Neural cell (in vitro differentiated cells): ENCODE measurements at regions not wholly inside any gene's neighbourhood (a gene's known extent, or its start where the extent isn't known, plus 50 kb on each side); places are given as distances from the start of the nearest gene placed in this dataset.

Source experiments
- H2AFZ ChIP-seq: fragments of 200-600, 300-800 bp; sonication (generic), shearing (Covaris generic); 2 replicates; pipeline ENCODE4 v1.6.0; 2014; ENCODE audit warnings: low read depth, mild to moderate bottlenecking, antibody characterized with exemption, low read length, moderate library complexity
- H3F3A ChIP-seq: fragments of 200-600 bp; shearing (Covaris generic); 2 replicates; pipeline ENCODE4 v1.6.1; 2016; ENCODE audit warnings: mild to moderate bottlenecking, moderate library complexity, mixed read lengths, antibody characterized with exemption, low read length; ENCODE audit not compliant: insufficient read depth, poor library complexity, severe bottlenecking
- H3K27ac ChIP-seq: fragments of 200-600, 300-800 bp; sonication (generic), shearing (Covaris generic); 2 replicates; pipeline ENCODE4 v1.5.1; 2014; ENCODE audit warnings: mild to moderate bottlenecking, low read length, moderate library complexity
- H3K27me3 ChIP-seq: fragments of 300-800, 200-600 bp; sonication (generic), shearing (Covaris generic); 2 replicates; pipeline ENCODE4 v1.6.0; 2014; ENCODE audit warnings: mild to moderate bottlenecking, low read depth, low read length, moderate library complexity; ENCODE audit not compliant: insufficient read depth
- H3K36me3 ChIP-seq: fragments of 300-800, 200-600 bp; sonication (generic), shearing (Covaris generic); 2 replicates; pipeline ENCODE4 v1.5.1; 2014; ENCODE audit warnings: mild to moderate bottlenecking, antibody characterized with exemption, low read length, moderate library complexity; ENCODE audit not compliant: insufficient read depth
- H3K4me2 ChIP-seq: fragments of 300-800, 200-600 bp; sonication (generic), shearing (Covaris generic); 2 replicates; pipeline ENCODE4 v1.6.0; 2014; ENCODE audit warnings: mild to moderate bottlenecking, low read length
- H3K4me3 ChIP-seq: fragments of 300-800, 200-600 bp; sonication (generic), shearing (Covaris generic); 2 replicates; pipeline ENCODE4 v1.5.1; 2014; ENCODE audit warnings: mild to moderate bottlenecking, low read length, moderate library complexity
- H3K79me2 ChIP-seq: fragments of 200-600 bp; shearing (Covaris generic); replicated peaks from 2 replicates; pipeline ENCODE4 v1.6.0; 2014; ENCODE audit warnings: mild to moderate bottlenecking, low read length, moderate library complexity; ENCODE audit not compliant: insufficient read depth
- H3K9ac ChIP-seq: fragments of 300-800, 200-600 bp; sonication (generic), shearing (Covaris generic); 2 replicates; pipeline ENCODE4 v1.6.1; 2016; ENCODE audit warnings: mild to moderate bottlenecking, low read length, mixed read lengths
- H3K9me2 ChIP-seq: fragments of 200-600 bp; shearing (Covaris generic); 2 replicates; pipeline ENCODE4 v1.6.1; 2016; ENCODE audit warnings: mild to moderate bottlenecking, low read length, mixed read lengths; ENCODE audit not compliant: insufficient read depth
- H3K9me3 ChIP-seq: fragments of 200-600, 300-800 bp; sonication (generic), shearing (Covaris generic); 2 replicates; pipeline ENCODE4 v1.6.1; 2016; ENCODE audit warnings: mild to moderate bottlenecking, mixed run types, low read length, moderate library complexity, mixed read lengths
- H4K20me1 ChIP-seq: fragments of 200-600 bp; shearing (Covaris generic); 2 replicates; pipeline ENCODE4 v1.6.1; 2016; ENCODE audit warnings: mild to moderate bottlenecking, mixed run types; ENCODE audit not compliant: insufficient read depth
- CTCF ChIP-seq: fragments of 450-650 bp; IDR thresholded peaks from 2 replicates; pipeline ENCODE4 v1.5.1; 2014; ENCODE audit warnings: antibody characterized with exemption, mild to moderate bottlenecking, moderate library complexity; ENCODE audit not compliant: poor library complexity, severe bottlenecking
- EP300 ChIP-seq: fragments of 450-650 bp; conservative IDR thresholded peaks from 2 replicates; pipeline ENCODE4 v1.6.1; 2014; ENCODE audit warnings: antibody characterized with exemption, mild to moderate bottlenecking, moderate library complexity; ENCODE audit not compliant: poor library complexity, severe bottlenecking
- EZH2 ChIP-seq: fragments of 200-600, 300-800 bp; shearing (Covaris generic), sonication (generic); IDR thresholded peaks from 2 replicates; pipeline ENCODE4 v1.6.1; 2014; ENCODE audit warnings: antibody characterized with exemption, low read length, borderline replicate concordance, mild to moderate bottlenecking; ENCODE audit not compliant: insufficient read depth, poor library complexity, severe bottlenecking
- MXI1 ChIP-seq: fragments of 450-650 bp; conservative IDR thresholded peaks from 2 replicates; pipeline ENCODE4 v1.6.1; 2014; ENCODE audit warnings: antibody characterized with exemption, mild to moderate bottlenecking; ENCODE audit not compliant: poor library complexity, severe bottlenecking
- POLR2AphosphoS5 ChIP-seq: IDR thresholded peaks from 2 replicates; pipeline ENCODE4 v1.6.1; 2012
- RAD21 ChIP-seq: fragments of 450-650 bp; conservative IDR thresholded peaks from 2 replicates; pipeline ENCODE4 v1.6.1; 2014; ENCODE audit warnings: antibody characterized with exemption, mild to moderate bottlenecking, moderate library complexity
- REST ChIP-seq: IDR thresholded peaks from 2 replicates; pipeline ENCODE4 v1.6.1; 2012; ENCODE audit warnings: borderline replicate concordance
- SMC3 ChIP-seq: fragments of 450-650 bp; conservative IDR thresholded peaks from 2 replicates; pipeline ENCODE4 v1.6.1; 2014; ENCODE audit warnings: antibody characterized with exemption, mild to moderate bottlenecking, moderate library complexity; ENCODE audit not compliant: poor library complexity
- TAF1 ChIP-seq: IDR thresholded peaks from 2 replicates; pipeline ENCODE4 v1.6.1; 2012; ENCODE audit warnings: low read depth

GRCh38 chr22:47236718-47237117 lies 474.3 kb downstream of the TBC1D22A start:
- Histone ChIP-seq H3K79me2 (no peaks in the 10 kb centered on the region), H3K4me2 (no peak overlapping the region), H2AFZ (no peak overlapping the region), H3K9me2 (no peaks in the 10 kb centered on the region), H3F3A (no peaks in the 10 kb centered on the region), H3K27me3 (no peaks in the 10 kb centered on the region), H3K4me3 (no peak overlapping the region), H4K20me1 (no peaks in the 10 kb centered on the region), H3K27ac (no peak overlapping the region), H3K9me3 (no peaks in the 10 kb centered on the region), H3K36me3 (no peaks in the 10 kb centered on the region), H3K9ac (no peak overlapping the region)
- no peak for TF ChIP-seq POLR2AphosphoS5
- TF ChIP-seq CTCF, result no peak
- TF ChIP-seq MXI1, result no peak
- TF ChIP-seq TAF1, result no peak
- TF ChIP-seq EP300, result no peak
- TF ChIP-seq SMC3, result no peak
- TF ChIP-seq REST, result no peak
- no peak for TF ChIP-seq RAD21
- no peak for TF ChIP-seq EZH2

GRCh38 chr22:47236161-47236560 lies 473.7 kb downstream of the TBC1D22A start:
- no peak overlapping the region for H2AFZ ChIP-seq
- H3F3A ChIP-seq, result no peaks in the 10 kb centered on the region
- H3K27me3 ChIP-seq, result no peaks in the 10 kb centered on the region
- no peak overlapping the region for H3K27ac ChIP-seq
- no peaks in the 10 kb centered on the region for H4K20me1 ChIP-seq
- H3K4me3 ChIP-seq, result no peak overlapping the region
- no peaks in the 10 kb centered on the region for H3K36me3 ChIP-seq
- no peak overlapping the region for H3K9ac ChIP-seq
- no peaks in the 10 kb centered on the region for H3K9me2 ChIP-seq
- H3K9me3 ChIP-seq, result no peaks in the 10 kb centered on the region
- no peak overlapping the region for H3K4me2 ChIP-seq
- TF ChIP-seq RAD21 (no peak), CTCF (no peak), REST (no peak), SMC3 (no peak), TAF1 (no peak), EP300 (no peak), POLR2AphosphoS5 (no peak), EZH2 (no peak), MXI1 (no peak)
- no peaks in the 10 kb centered on the region for H3K79me2 ChIP-seq
